HG02798 (cell line): ENCODE measurements at regions not wholly inside any gene's neighbourhood (a gene's known extent, or its start where the extent isn't known, plus 50 kb on each side); places are given as distances from the start of the nearest gene placed in this dataset.

Source experiments
- ATAC-seq: cut with Tn5 transposase; IDR thresholded peaks from one replicate; pipeline ENCODE4 v1.9.1; 2021; ENCODE audit warnings: mild to moderate bottlenecking; ENCODE audit not compliant: unreplicated experiment, poor library complexity

GRCh38 chr6:163992701-163993100, 578.2 kb downstream of the QKI start:
- ATAC-seq = no peak

- ATAC-seq = no peak
Measured at GRCh38 chr6:163992056-163992455, 577.5 kb downstream of the QKI start.

- ATAC-seq = no peak
Measured at GRCh38 chr6:163991321-163991720, 576.8 kb downstream of the QKI start.

- ATAC-seq = no peak
Measured at GRCh38 chr6:163986313-163986712, 571.8 kb downstream of the QKI start.

GRCh38 chr6:163985710-163986109, 571.2 kb downstream of the QKI start:
- no peak for ATAC-seq

- no peak for ATAC-seq
Measured at GRCh38 chr6:163985040-163985439, 570.5 kb downstream of the QKI start.

GRCh38 chr6:163984124-163984936, 569.8 kb downstream of the QKI start:
- no peak for ATAC-seq

GRCh38 chr6:163983679-163984078, 569.2 kb downstream of the QKI start:
- ATAC-seq = no peak

- no peak for ATAC-seq
Measured at GRCh38 chr6:163974322-163974721, 559.8 kb downstream of the QKI start.

- no peak for ATAC-seq
Measured at GRCh38 chr6:163971841-163972838, 557.6 kb downstream of the QKI start.

- ATAC-seq = no peak
Measured at GRCh38 chr6:163970846-163971564, 556.5 kb downstream of the QKI start.

- no peak for ATAC-seq
Measured at GRCh38 chr6:163965426-163966348, 551.2 kb downstream of the QKI start.

GRCh38 chr6:163964789-163965188, 550.3 kb downstream of the QKI start:
- no peak for ATAC-seq

GRCh38 chr6:163963205-163964120, 548.9 kb downstream of the QKI start:
- ATAC-seq = no peak

- ATAC-seq = no peak
Measured at GRCh38 chr6:163962627-163963117, 548.2 kb downstream of the QKI start.

- ATAC-seq = no peak
Measured at GRCh38 chr6:163960128-163960527, 545.6 kb downstream of the QKI start.

GRCh38 chr6:163958646-163959045, 544.1 kb downstream of the QKI start:
- no peak for ATAC-seq
